ENCODE measurements at regions not wholly inside any gene's neighbourhood (a gene's known extent, or its start where the extent isn't known, plus 50 kb on each side); places are given as distances from the start of the nearest gene placed in this dataset.

- Histone ChIP-seq H3K27ac (no peak overlapping the region), H3K36me3 (no peaks in the 10 kb centered on the region), H3K27me3 (no peaks in the 10 kb centered on the region), H3K9me3 (no peaks in the 10 kb centered on the region), H3K4me1 (peaks cover 4 to 69% (median 12%) of the 10 kb centered on the region in 3 donors), H3K4me3 (no peak overlapping the region)
- no peak for ATAC-seq
- 93 to 96% methylated on average over 2 to 4 of the region's 5 CpGs for WGBS, 2 donors (ENCODE audit: low coverage in 1 of 2)
- TF ChIP-seq POLR2A (IDR thresholded peaks at IDR 0.05) (no peak), EP300 (IDR thresholded peaks at IDR 0.05) (no peak), CTCF (IDR thresholded peaks at IDR 0.05) (no peak), POLR2AphosphoS5 (IDR thresholded peaks at IDR 0.05) (no peak)
These were observed 123.6 kb upstream of the DPH6 start for GRCh38 chr15:35669432-35670045.

GRCh38 chr15:35671197-35671596 lies 125.2 kb upstream of the DPH6 start:
- TF ChIP-seq EP300 (IDR thresholded peaks at IDR 0.05): no peak
- no peak for TF ChIP-seq POLR2A (IDR thresholded peaks at IDR 0.05)
- TF ChIP-seq POLR2AphosphoS5 (IDR thresholded peaks at IDR 0.05): no peak
- TF ChIP-seq CTCF (IDR thresholded peaks at IDR 0.05): no peak
- Histone ChIP-seq H3K36me3 (no peaks in the 10 kb centered on the region), H3K27ac (peak overlapping the region in 2 of 4 donors; percentile 17 to 48), H3K27me3 (no peaks in the 10 kb centered on the region), H3K4me1 (peaks cover 12 to 78% (median 15%) of the 10 kb centered on the region in 3 donors), H3K9me3 (no peaks in the 10 kb centered on the region), H3K4me3 (no peak overlapping the region)
- ATAC-seq: no peak

- WGBS, 2 donors (ENCODE audit: low coverage in 1 of 2): 0 to 42% methylated on average over 1 of the region's 1 CpG
These were observed 126.0 kb upstream of the DPH6 start for GRCh38 chr15:35671981-35672380.

GRCh38 chr15:35673093-35673684 lies 127.2 kb upstream of the DPH6 start:
- Histone ChIP-seq H3K27ac (peak overlapping the region; percentile 8 to 59 (median 41)), H3K36me3 (no peaks in the 10 kb centered on the region), H3K27me3 (no peaks in the 10 kb centered on the region), H3K9me3 (no peaks in the 10 kb centered on the region), H3K4me1 (peaks cover 8 to 73% (median 11%) of the 10 kb centered on the region in 3 donors), H3K4me3 (no peak overlapping the region)
- ATAC-seq: peak; percentile 40
- TF ChIP-seq POLR2A (IDR thresholded peaks at IDR 0.05) (no peak), EP300 (IDR thresholded peaks at IDR 0.05) (no peak), POLR2AphosphoS5 (IDR thresholded peaks at IDR 0.05) (no peak), CTCF (IDR thresholded peaks at IDR 0.05) (no peak)
- WGBS, 2 donors (ENCODE audit: low coverage in 1 of 2): 58 to 72% methylated on average over 8 to 9 of the region's 9 CpGs

More at GRCh38 chr15:35671981-35672380, 126.0 kb upstream of the DPH6 start:
- H3K4me3 ChIP-seq: no peak overlapping the region
- no peaks in the 10 kb centered on the region for H3K27me3 ChIP-seq
- no peaks in the 10 kb centered on the region for H3K9me3 ChIP-seq
- ATAC-seq: no peak
- no peaks in the 10 kb centered on the region for H3K36me3 ChIP-seq
- TF ChIP-seq POLR2A (IDR thresholded peaks at IDR 0.05): no peak
- TF ChIP-seq CTCF (IDR thresholded peaks at IDR 0.05): no peak
- no peak for TF ChIP-seq EP300 (IDR thresholded peaks at IDR 0.05)
- TF ChIP-seq POLR2AphosphoS5 (IDR thresholded peaks at IDR 0.05): no peak
- peak overlapping the region; percentile 27 to 65 (median 54) for H3K27ac ChIP-seq
- H3K4me1 ChIP-seq: peaks cover 9 to 78% (median 12%) of the 10 kb centered on the region in 3 donors

All from gastroesophageal sphincter (tissue), 4 donors.